ENCODE measurements at regions not wholly inside any gene's neighbourhood (a gene's known extent, or its start where the extent isn't known, plus 50 kb on each side); places are given as distances from the start of the nearest gene placed in this dataset.
"Not testable (repeated sequence)": the region's sequence is repeated elsewhere in the genome, so short reads cannot be mapped to it uniquely, and the experiment has no call there.

DNA sequence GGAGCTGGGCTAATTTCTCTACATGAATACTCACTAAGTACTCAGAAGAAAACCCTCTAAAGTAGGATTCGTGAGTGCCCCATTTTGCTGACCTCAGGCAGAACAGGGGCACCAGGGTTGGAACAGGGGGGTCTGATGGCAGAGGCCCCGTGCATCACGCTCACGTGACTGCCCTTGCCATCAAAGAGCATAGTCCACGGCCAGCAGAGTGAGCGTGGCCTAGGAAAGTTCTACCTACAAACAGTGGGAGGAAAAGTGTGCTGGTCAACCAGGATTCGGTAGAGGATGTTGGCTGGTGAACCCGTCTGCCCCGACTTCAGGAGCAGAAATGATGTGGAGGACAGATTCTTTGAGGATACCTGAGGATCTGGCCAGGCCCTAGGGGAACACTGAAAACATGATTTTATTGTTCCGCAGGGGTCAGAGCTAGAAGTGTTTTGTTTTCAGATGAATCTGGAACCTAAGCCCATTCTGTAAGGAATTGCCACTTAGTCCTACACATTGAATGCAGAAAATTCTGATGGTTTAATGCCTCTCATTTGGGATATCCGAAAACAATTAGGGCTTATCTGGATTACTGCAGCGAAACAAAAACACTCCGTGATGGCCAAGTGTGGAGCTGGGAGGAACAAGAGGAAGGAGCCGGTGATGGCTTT, 138.8 kb upstream of the SHH start:
- DNase-seq (ENCODE audit: low read depth in 2 of 2) = no peak

DNA sequence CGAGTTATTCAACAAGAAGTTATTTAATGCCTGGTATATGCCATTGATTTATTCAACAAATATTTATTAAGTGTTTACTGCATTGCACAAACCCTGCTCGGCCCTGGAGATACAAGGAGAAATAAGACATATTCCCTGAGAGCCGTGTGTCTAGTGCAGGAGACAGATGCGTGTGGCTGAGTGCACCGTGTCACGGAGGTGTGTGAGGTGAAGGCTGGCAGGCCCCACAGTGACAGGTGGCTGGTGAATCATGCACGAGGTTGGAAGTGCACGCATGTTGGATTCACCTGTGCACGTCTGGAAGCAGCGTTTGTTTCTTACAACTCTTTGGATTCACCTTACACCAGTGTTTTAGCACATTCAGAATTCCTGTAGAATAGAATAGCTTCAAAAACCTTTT, 136.6 kb upstream of the SHH start:
- no peak for DNase-seq (ENCODE audit: low read depth in 2 of 2)

DNA sequence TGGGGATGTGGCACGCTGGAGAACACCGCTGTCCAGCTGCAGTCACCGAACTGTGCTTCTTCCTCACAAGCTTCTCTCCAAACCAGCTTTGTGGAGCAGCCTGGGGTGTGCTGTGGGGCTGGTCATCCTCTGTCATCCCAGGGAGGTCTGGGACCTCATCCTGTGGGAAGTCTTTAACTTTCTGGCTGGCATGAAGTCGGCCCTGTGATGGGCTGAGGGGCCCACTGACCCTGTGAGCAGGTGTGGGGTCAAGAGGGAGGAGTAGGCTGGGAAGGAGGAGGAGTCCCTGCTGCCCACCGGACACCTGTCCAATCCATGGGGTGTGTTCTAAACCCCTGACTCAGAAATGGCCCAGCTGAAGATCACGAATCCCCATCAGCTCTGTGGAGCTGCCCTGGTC, 136.2 kb upstream of the SHH start:
- no peak for DNase-seq (ENCODE audit: low read depth in 2 of 2)

DNA sequence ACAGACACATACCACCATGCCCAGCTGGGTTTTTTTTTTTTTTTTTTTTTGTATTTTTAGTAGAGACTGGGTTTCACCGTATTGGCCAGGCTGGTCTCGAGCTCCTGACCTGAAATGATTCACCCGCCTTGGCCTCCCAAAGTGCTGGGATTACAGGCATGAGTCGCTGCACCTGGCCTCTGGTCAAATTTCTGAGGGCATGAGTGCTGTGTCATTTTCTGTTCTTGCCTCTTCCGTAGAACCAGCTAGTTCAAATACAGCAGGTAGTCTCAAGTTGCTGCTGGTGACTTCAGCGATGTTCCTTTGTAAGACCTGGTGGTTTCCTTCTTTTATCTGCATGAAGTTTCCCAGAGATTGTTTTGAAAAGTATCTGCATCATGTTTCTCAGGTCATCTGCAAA, 134.8 kb upstream of the SHH start:
- DNase-seq (ENCODE audit: low read depth in 2 of 2) = no peak

DNA sequence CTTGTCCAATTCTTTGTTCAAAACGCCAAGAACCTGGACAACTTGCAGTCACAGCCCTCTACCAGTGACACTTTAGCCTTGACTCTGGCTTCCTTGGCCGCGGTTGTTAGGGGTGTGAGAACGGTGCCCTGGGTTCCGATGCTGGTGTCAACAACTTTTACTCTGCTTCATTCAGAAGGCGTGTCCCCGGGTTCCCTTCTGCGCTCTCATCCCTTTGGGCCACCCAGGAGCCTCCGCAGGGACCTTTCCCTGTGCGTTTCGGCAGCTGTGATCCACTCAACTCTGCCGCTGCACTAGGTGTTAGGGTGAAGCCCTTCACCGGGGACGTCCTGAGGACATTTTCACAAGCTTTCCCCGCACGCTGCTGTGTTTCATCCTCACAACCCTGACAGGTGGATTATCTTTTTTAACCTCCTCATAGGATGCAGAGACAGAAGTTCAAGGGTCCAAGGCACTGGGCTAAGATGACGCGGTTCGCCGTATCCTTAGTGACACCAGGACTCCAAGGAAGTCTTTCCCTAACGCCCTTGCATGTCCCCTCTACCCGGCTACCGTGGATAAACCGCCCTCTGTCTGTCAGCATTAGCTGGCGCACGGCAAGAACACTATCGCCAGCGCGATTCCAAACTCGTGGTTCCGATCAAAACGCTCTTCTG, 133.5 kb upstream of the SHH start:
- DNase-seq (ENCODE audit: low read depth in 2 of 2) = no peak

DNA sequence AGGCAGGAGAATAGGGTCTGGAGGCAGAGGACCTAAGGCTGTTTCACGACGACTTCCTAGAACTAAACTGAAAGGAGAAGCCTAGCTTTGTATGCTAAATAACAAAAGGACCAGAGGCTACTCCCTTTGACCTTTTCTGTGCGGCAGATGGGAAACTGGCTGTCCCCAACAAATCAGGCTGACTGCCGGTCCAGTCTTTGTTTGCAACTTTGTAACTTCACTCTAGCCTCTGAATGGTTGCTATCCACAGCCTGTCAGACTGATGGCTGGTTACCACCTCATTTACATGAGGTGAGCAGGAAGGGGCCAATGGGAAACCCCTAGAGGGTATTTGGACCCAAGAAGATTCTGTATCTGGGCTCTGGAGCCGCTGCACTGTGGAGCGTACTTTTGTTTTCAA, 132.6 kb upstream of the SHH start:
- DNase-seq (ENCODE audit: low read depth in 2 of 2) = no peak

DNA sequence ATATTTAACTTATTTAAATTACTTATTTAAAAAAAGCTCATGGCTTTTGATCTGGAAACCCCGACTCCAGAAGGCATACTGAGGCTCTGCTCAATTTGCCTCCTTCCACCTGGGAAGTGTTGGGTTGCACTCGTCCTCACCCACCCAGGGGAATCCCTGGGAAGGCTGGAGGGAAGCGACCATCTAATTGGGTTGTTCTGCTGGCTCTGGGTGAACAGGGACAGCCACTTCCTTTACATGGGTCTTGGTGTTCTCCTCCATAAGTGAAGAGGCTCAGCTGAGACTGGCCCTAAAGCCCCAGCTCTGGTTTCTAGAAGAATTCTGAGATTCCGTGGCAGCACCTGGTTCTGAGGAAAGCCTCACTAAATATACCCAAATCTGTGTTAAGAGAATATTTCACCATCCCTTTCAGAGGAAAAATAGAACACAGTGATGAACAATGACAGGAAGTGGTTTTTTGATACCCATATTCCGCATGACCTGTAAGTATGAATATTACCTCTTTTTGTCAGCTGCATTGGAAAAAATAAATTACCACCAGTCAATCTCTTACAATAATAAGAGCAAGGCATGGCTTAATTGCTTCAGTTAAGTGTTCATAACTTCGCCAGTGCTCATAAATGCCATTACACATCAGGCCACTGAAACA, 131.1 kb upstream of the SHH start:
- no peak for DNase-seq (ENCODE audit: low read depth in 2 of 2)

DNA sequence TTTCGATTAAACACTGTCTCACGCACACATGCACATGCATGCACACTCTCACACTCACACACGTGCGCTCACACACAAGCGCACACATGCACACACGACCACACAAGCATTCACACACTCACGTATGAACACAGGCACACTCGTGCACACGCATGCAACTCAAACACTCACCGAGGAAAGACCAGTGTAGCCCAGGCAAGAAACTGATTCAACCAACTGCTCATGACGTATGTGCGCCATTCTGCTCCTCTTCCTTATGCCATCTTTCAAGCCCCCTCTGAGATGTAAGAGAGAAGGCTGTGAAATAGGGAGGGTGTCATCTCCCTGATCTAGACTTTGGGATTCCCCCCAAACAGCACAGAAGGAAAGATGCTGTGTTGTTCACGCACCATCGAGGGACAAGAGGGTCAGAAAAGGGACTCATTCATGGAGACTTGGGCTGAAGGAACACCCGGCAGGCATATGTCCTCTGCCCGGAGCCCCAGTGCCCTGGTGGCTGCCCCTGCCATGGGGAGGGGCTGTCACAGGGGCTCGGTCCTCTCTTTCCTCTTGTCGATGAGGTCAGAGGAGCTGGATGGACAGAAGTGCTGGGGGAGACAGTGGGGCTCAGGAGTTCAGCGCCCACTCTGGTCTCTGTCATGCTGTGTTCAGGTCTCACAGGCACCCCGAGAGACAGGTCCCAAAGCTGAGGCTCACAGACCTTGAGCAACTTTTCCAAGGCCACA, 130.1 kb upstream of the SHH start:
- no peak for DNase-seq (ENCODE audit: low read depth in 2 of 2)

DNA sequence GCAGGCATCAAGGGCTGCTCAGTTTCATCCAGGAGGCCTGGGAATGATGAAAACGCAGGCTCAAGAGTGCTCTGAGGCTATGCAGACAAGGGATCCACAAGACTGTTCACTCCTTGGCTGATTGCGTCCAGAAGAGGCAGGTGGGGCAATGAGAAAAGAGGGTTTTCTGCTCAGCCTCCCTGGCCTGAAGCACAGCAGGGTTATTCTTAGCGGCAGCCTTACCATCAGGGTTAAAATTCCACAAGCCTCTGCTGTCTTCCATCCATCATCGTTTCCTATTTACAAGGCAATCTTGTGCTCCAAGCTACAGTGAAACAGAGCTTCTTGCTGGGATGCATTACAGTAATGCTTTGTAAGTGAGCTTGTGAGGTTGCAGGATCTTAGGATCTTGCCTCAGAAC, 129.4 kb upstream of the SHH start:
- DNase-seq (ENCODE audit: low read depth in 2 of 2) = no peak

DNA sequence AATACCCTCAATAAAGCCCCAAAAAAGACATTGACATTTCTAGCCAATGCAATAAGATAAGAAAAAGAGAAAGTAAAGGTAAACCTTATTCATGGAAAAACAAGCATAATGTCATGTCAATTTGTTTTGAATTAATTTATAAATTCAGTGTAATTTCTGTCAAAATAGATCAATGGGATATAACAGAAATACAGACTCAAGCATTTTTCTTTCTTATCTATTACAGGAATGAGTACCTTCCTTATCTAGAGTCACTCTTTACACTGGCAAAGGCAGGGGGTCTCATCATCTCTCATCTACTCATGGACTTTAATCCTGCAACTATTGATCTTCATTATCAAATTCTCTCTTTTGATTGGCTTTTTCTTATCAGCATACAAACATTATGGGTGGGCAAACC, 127.1 kb upstream of the SHH start:
- no peak for DNase-seq (ENCODE audit: low read depth in 2 of 2)

DNA sequence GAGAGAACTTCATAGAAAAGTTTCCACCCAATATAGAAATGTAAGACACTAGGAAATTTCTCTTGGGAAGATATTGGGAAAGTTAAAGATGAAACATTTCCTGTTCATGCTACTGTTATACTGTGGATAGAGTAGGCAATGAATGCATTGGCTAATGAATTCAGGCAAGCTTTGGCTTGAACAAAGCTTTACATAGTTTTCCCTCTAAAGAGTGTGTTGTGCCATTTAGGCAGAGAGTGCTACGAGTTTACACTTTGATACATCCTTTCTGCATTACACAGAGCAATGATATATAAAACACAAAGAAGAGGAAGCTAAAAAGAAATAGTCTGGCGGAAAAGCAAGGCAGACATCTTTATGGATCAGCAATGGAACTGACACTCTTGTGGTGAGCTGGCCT, 125.9 kb upstream of the SHH start:
- no peak for DNase-seq (ENCODE audit: low read depth in 2 of 2)

DNA sequence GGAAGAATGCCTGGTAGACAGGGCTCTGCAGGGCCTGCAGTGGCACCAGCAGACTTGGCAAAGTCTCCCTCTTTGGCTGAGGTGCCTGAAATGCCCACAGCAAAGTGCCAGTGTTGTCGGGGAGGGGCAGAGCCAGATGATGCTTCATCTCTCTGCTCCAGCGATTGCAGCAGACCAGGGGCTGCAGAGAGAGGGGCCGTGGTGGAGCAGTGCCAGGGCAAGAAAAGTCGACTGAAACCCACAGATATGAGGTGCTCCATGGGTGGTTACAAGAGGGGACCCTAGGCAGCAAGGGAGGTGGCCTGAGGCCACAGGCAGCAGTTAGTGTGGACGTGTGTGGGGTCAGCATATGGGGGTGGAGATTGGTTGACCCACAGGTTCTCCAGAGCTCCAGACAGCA, 123.5 kb upstream of the SHH start:
- no peak for DNase-seq (ENCODE audit: low read depth in 2 of 2)

DNA sequence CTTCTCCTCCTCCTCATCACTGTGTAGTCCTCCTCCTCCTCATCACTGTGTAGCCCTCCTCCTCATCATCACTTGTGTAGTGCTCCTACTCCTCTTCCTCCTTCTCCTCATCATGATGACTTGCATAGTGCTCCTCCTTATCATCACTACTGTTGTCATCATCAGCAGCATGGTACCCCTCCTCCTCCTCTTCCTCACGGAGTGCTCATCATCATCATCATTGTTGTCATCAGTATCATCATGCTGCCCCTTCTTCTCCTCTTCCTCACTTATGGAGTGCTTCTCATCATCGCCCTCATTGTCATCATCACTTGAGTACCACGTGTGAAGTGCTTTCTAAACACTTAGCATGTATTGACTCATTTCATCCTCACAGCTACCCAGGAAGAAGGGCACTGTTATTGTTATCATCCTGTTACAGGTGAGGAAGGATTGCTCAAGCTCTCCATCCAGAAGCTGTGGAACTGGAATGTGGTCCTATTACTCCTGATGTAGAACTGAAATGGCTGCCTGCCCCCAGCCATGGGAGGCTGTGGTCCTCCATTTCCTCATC, 122.8 kb upstream of the SHH start:
- DNase-seq (ENCODE audit: low read depth in 2 of 2) = no peak

DNA sequence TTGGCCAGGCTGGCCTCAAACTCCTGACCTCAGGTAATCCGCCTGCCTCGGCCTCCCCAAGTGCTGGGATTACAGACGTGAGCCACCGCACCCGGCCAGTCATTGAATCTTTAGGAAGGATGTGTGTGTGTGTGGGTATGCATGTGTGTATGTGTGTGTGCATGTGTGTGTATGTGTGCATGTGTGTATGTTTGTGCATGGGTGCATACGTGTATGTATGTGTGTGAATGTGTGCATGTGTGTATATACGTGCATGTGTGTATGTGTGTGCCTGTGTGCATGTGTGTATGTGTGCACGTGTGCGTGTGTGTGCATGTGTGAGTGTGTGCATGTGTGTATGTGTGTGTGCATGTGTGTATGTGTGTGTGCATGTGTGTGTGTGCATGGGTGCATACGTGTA, 120.1 kb upstream of the SHH start:
- DNase-seq (ENCODE audit: low read depth in 2 of 2) = not testable (repeated sequence)

DNA sequence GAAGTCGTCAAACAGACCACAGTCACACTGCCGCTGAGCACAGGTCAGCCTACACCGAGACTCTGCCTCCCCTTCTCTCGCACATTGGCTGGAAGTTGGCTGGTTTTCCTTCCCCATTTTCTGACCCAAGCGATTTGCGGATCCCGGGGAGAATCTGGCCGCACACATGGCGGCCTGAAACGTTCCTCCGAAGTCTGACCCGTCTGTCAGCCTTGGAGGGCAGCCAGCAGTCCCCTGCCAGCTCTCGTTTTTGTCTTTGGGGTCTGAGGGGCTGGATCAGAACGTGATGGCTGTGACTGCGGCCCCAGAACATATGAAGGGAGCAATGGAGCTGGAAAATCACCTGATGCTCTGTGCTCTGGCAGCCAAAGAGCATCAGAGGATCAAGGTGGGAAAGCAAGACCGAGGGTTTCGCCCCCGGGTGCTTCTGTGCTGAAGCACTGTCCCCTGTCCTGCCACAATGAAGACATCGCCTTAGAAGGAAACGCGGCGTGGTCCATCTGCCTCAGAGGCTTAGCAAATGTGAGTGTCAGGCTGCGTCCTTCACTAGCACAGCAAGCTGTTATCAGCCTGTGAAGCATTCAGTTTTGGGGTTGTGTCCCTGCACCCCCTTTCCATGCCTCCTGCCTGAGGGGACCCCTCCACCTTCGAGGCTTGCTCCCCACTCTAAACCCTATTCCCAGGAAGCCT, 119.3 kb upstream of the SHH start:
- no peak for DNase-seq (ENCODE audit: low read depth in 2 of 2)

DNA sequence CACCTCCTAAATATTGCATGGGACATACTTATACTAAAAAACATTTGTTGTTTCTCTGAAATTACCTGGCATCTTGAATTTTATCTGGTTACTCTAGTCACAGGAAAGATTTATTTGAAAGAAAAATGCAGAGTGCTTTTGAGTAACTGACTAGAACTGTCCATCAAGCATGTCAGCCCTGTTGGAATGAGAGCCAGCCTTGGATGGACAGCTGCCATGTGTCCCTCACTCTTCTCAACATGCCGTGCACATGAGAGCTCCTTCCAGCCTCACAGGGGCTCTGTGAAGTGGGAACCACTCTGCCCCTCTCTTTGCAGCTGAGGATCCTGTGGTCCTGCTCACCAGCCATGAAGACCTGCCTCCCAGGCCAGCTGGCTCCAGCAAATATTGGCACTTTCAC, 118.3 kb upstream of the SHH start:
- no peak for DNase-seq (ENCODE audit: low read depth in 2 of 2)

DNA sequence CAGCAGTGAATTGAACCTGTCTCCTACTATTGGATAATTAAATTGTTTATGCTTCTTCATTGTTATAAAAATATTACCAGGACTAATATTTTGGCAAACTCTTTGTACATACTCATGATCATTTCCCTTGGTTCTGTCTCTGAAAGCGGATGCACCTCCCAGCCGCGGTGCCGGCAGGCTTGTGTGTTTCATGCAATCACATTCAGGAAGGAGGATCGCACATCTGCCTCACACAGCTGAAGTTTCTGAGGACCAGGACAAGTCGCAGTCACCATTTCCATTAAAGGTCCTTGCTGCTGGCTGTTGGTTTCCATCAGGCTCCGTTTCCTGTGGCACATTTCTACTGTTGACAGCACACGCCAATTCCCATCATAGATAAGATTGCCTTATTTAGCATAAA, 117.8 kb upstream of the SHH start:
- DNase-seq (ENCODE audit: low read depth in 2 of 2) = no peak

DNA sequence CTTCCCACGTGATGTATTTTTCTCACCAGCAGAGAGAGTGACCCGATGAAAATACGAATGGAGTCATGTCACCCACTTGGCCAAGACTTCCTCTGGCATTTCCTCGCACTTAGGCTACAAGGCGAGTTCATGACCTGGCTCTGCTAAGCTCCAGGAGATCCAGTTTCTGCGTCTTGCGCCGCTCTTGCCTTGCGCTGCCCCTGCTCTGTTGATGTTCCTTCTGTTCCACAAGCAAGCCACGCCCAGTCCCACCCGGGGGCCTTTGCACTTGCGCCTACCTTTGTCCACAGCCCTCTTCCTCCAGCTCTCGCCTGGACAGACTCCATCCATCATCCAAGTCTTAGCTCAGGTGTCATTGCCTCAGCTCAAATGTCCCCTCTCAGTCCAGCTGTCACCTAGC, 116.3 kb upstream of the SHH start:
- DNase-seq (ENCODE audit: low read depth in 2 of 2) = no peak

DNA sequence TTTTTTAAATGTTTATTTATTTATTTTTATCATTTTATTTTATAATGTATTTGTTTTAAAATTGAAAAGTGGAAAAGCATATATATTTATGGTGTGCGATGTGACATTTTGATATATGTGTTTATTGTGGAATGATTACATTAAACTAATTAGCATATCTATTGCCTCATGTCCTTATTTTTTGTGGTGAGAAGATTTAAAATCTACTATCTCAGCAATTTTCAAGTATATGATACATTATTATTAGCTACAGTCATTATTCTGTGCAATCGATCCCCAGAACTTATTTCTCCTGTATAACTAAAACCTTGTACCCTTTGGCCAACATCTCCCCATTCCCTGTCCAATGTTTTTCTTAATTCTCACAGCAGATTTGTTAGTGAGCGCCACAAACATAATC, 115.6 kb upstream of the SHH start:
- DNase-seq (ENCODE audit: low read depth in 2 of 2) = no peak

DNA sequence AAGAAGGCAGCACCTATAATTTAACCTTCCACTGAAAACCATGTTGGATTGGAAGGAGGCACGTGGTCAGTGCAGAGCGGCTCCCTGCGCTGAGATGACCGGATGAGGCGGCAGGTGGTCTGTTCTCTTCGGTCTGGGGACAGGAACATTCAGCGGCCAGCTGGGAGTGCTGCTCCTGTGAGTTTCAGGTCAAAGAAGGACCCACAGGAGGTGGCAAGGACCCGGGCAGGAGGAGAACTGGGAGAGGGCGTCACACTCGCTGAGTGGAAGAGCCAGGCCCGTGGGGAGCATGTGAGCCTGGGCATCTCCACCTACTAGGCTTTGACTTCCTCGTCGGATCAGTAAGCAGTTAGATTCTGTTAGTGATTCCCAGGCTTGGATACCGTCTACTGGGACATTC, 113.4 kb upstream of the SHH start:
- no peak for DNase-seq (ENCODE audit: low read depth in 2 of 2)

DNA sequence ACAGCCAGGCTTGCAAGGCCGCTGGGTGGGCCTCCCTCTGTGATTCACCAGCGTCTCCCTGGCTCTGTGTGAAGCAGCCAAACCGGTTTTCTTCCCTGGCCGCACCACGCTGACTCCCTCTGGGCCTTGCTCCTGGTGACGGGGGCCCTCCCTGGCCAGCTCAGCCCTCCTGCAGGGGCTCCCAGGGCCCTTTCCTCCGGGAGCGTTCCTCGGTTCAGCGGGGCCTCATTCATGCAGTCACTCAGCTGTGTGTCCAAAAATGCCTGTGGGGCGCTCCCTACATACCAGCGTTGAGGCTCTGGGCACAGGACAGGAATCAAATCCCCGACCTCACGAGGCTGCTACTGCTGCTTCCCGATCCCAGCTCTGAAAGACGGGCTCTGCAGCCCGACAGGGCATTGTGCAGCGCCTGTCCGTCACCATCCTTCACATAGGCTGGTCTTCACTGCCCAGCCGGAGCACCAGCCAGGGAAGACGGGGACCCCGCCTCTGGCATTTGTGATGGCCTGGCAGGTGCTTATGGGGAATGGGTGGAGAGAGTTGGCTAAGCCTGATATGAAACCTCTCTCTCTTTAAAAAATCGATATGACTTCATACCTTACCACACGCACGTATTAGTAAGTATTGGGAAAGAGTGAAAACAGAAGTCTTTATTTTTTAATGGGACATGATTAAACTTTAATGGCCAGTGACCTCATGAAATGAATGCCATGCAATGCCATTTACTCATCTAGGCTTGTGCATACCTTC, 110.0 kb upstream of the SHH start:
- no peak for DNase-seq (ENCODE audit: low read depth in 2 of 2)

DNA sequence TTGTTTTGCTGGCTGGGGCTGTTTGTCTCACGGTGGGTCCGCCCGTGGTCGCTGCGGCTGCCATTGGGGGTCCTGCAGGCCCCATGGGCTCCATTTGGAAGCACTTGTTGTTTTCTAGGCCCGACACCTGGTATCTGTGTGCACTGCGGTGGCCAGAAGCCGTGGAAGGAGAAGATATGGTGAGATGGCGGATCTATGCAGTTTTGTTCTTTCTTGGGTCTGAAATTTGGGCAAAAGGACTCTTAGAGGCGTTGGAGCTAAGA, 109.5 kb upstream of the SHH start:
- DNase-seq (ENCODE audit: low read depth in 2 of 2) = no peak

All from stimulated activated CD4-positive, alpha-beta T cell treated with anti-CD3 and anti-CD28 coated beads, Interleukin-4, amount 100 ng/mL, for 48 hours (primary cell).